Psoas muscle (tissue), 7 donors: ENCODE measurements at regions not wholly inside any gene's neighbourhood (a gene's known extent, or its start where the extent isn't known, plus 50 kb on each side); places are given as distances from the start of the nearest gene placed in this dataset.
"Not testable (repeated sequence)": the region's sequence is repeated elsewhere in the genome, so short reads cannot be mapped to it uniquely, and the experiment has no call there.

Experiments
- ATAC-seq, 4 donors: fragments of 200-7000 bp; cut with Tn5 transposase; one replicate each; pipeline ENCODE4 v1.9.1; 2020; ENCODE audit warnings: moderate library complexity in 3 of 4, mild to moderate bottlenecking in 2 of 4
- DNase-seq, 2 donors: peaks; one replicate each; pipeline ENCODE4 v3.0.0-alpha.2; 2020
- H3K27ac ChIP-seq: fragments of 200-600 bp; one replicate; pipeline ENCODE4 v1.8.0; 2022
- H3K27me3 ChIP-seq, 3 donors: fragments of 200-600 bp in 1 of 3; one replicate each; pipeline versions ENCODE4 v1.6.1 to v1.8.0; 2013 to 2022; ENCODE audit warnings: low read length in 2 of 3, mild to moderate bottlenecking in 2 of 3, moderate library complexity in 1 of 3; ENCODE audit not compliant: insufficient read depth in 3 of 3
- H3K36me3 ChIP-seq, 2 donors: fragments of 200-600 bp in 1 of 2; one replicate each; pipeline versions ENCODE4 v1.6.1 to v1.8.0; 2013 to 2022; ENCODE audit warnings: low read depth in 1 of 2, mild to moderate bottlenecking in 1 of 2, moderate library complexity in 1 of 2; ENCODE audit not compliant: insufficient read depth in 1 of 2
- H3K4me1 ChIP-seq: fragments of 200-600 bp; one replicate; pipeline ENCODE4 v1.8.0; 2022
- H3K4me3 ChIP-seq: fragments of 200-600 bp; one replicate; pipeline ENCODE4 v1.8.0; 2022; ENCODE audit warnings: mild to moderate bottlenecking
- H3K9me3 ChIP-seq: fragments of 200-600 bp; one replicate; pipeline ENCODE4 v1.8.0; 2022
- CTCF ChIP-seq: fragments of 200-600 bp; IDR thresholded peaks from one replicate; pipeline ENCODE4 v1.8.0; 2022; ENCODE audit warnings: antibody characterized with exemption
- WGBS, 3 donors: extraction: QIAGEN DNeasy Blood & Tissue Kit; methylation state at CpG; one replicate each; pipeline versions ENCODE4 v1.1.6 to v1.1.7; 2013; 5-methylcytosine and 5-hydroxymethylcytosine counted together
- intact Hi-C, 2 donors: fragments of 100-400 bp; cut with DNase I; formaldehyde crosslinking; loops; one replicate each; pipeline versions ENCODE4 v1.11.0 to v1.14.2; 2022
- donor health status: healthy with polysubstance abuse.
- donor health status: DM: no; HTN: no; CAD: no; lungs with moderate emphysema.
- donor health status: Bipolar disorder and iron deficiency.
- donor health status: healthy.
- donor health status: DM: yes; HTN: yes; CAD: no.
- donor health status: DM: no; HTN: no; CAD: no.
- donor health status: DM: yes; HTN: yes; CAD: no.

- intact Hi-C loops, result loop anchor here in 1 of 2 donors (5.0 kb wide), 1 partner anchor 763 kb away; a partner anchor contains a TSS
- H3K4me3 ChIP-seq, result no peak overlapping the region
- no peak for ATAC-seq
- H3K27me3 ChIP-seq, result no peaks in the 10 kb centered on the region
- no peaks in the 10 kb centered on the region for H3K9me3 ChIP-seq
- no peak for DNase-seq
- H3K27ac ChIP-seq, result no peak overlapping the region
- 84 to 90% (median 87%) methylated on average over 5 of the region's 5 CpGs for WGBS, 3 donors
- H3K4me1 ChIP-seq, result no peaks in the 10 kb centered on the region
- TF ChIP-seq CTCF, result no peak
- H3K36me3 ChIP-seq, result peaks cover 0 to 12% of the 10 kb centered on the region in 2 donors
Observed at GRCh38 chr6:27129095-27129815, 118.2 kb upstream of the PRSS16 start.

- no peak for DNase-seq
- WGBS, 3 donors, result 81 to 87% (median 82%) methylated on average over 8 of the region's 8 CpGs
- Histone ChIP-seq H3K27me3 (no peaks in the 10 kb centered on the region), H3K27ac (no peak overlapping the region), H3K4me1 (no peaks in the 10 kb centered on the region), H3K4me3 (no peak overlapping the region), H3K9me3 (no peaks in the 10 kb centered on the region), H3K36me3 (peaks cover 0 to 11% of the 10 kb centered on the region in 2 donors)
- intact Hi-C loops, result loop anchor here in 1 of 2 donors (5.0 to 10.0 kb wide), 2 partner anchors 762 to 1105 kb away; a partner anchor contains a TSS
- no peak for TF ChIP-seq CTCF
- ATAC-seq, result no peak
Observed at GRCh38 chr6:27129917-27130316, 117.6 kb upstream of the PRSS16 start.

- TF ChIP-seq CTCF, result no peak
- DNase-seq (no peak), ATAC-seq (no peak)
- intact Hi-C loops, result loop anchor here in 1 of 2 donors (10.0 kb wide), 1 partner anchor 1106 kb away; a partner anchor contains a TSS
- WGBS, 3 donors, result 55 to 60% (median 58%) methylated on average over 7 of the region's 7 CpGs
- Histone ChIP-seq H3K27ac (no peak overlapping the region), H3K27me3 (no peaks in the 10 kb centered on the region), H3K4me3 (peak overlapping the region; percentile 67), H3K9me3 (no peaks in the 10 kb centered on the region), H3K36me3 (peaks cover 0 to 2% of the 10 kb centered on the region in 2 donors), H3K4me1 (no peaks in the 10 kb centered on the region)
Observed at GRCh38 chr6:27130668-27131428, 116.7 kb upstream of the PRSS16 start.

GRCh38 chr6:27132282-27132531 is 115.3 kb upstream of the PRSS16 start:
- 0 to 1% (median 0%) methylated on average over 14 of the region's 14 CpGs for whole genome bisulfite sequencing, 3 donors
- peak in 2 of 4 donors; percentile 1 to 17 for ATAC-seq
- H3K4me3 ChIP-seq, result peak overlapping the region; percentile 67
- H3K4me1 ChIP-seq, DNase-seq, H3K27me3 ChIP-seq, H3K36me3 ChIP-seq, H3K9me3 ChIP-seq: not testable (repeated sequence)
- intact Hi-C loops, result loop anchor here in 1 of 2 donors (10.0 kb wide), 1 partner anchor 1107 kb away; a partner anchor contains a TSS
- peak overlapping the region; percentile 74 for H3K27ac ChIP-seq

- 1% methylated on average over 53 of the region's 53 CpGs for WGBS, 3 donors
- Histone ChIP-seq H3K36me3 (no peaks in the 10 kb centered on the region), H3K4me3 (peak overlapping the region; percentile 67), H3K27ac (peak overlapping the region; percentile 74), H3K9me3 (no peaks in the 10 kb centered on the region), H3K27me3 (no peaks in the 10 kb centered on the region), H3K4me1 (no peaks in the 10 kb centered on the region)
- ATAC-seq, result peak; percentile 94 to 97 (median 96)
- no peak for TF ChIP-seq CTCF
- DNase-seq, result peak; percentile 81 to 90
- intact Hi-C loops, result loop anchor here in 1 of 2 donors (10.0 kb wide), 1 partner anchor 1108 kb away; a partner anchor contains a TSS
Observed at GRCh38 chr6:27132532-27133280, 114.8 kb upstream of the PRSS16 start.
